ENCODE measurements at regions not wholly inside any gene's neighbourhood (a gene's known extent, or its start where the extent isn't known, plus 50 kb on each side); places are given as distances from the start of the nearest gene placed in this dataset.

GRCh38 chrX:13938829-13939530, 90.7 kb downstream of the GEMIN8 start:
- Histone ChIP-seq H3K9me2 (no peaks in the 10 kb centered on the region), H3K27me3 (ENCODE audit: insufficient read depth) (peaks cover 37% of the 10 kb centered on the region), H2AFZ (ENCODE audit: low read depth) (no peak overlapping the region), H4K20me1 (ENCODE audit: insufficient read depth) (no peaks in the 10 kb centered on the region), H3K4me2 (peak overlapping the region; percentile 78; the same call in 1 of the 2 replicates), H3K4me1 (ENCODE audit: control insufficient read depth in 1 of 2, insufficient read depth in 2 of 2, low read depth in 1 of 2, low read length in 1 of 2) (peaks cover 0 to 5% of the 10 kb centered on the region in 2 experiments; a peak in 1 of 4 replicates), H3K79me2 (ENCODE audit: insufficient read depth) (no peaks in the 10 kb centered on the region), H3K9me3 (no peaks in the 10 kb centered on the region), H3K27ac (ENCODE audit: low read depth in 2 of 2, low read length in 1 of 2) (no peak overlapping the region), H3K9ac (no peak overlapping the region), H3K4me3 (ENCODE audit: low read depth in 2 of 2, low read length in 1 of 2) (peak overlapping the region; percentile 35 to 46), H3F3A (replicated peaks; ENCODE audit: insufficient read depth) (no peaks in the 10 kb centered on the region), H3K36me3 (replicated peaks in 1 of 2; ENCODE audit: control insufficient read depth in 1 of 2, insufficient read depth in 2 of 2, low read length in 1 of 2) (no peaks in the 10 kb centered on the region)
- TF ChIP-seq ELF1 (IDR thresholded peaks at IDR 0.05) = no peak
- TF ChIP-seq GABPA (IDR thresholded peaks at IDR 0.05; ENCODE audit: low read depth) = no peak
- TF ChIP-seq FOSL2 (IDR thresholded peaks at IDR 0.05; ENCODE audit: borderline replicate concordance, low read depth) = no peak
- no peak for TF ChIP-seq IRF3 (IDR thresholded peaks at IDR 0.05; ENCODE audit: low read depth, low read length)
- TF ChIP-seq REST (IDR thresholded peaks at IDR 0.05; ENCODE audit: low read depth, low read length) = no peak
- TF ChIP-seq CHD2 (IDR thresholded peaks at IDR 0.05; ENCODE audit: low read length, partially characterized antibody) = no peak
- TF ChIP-seq NRF1 (IDR thresholded peaks at IDR 0.05; ENCODE audit: low read depth, low read length) = no peak
- no peak for TF ChIP-seq MAX (IDR thresholded peaks at IDR 0.05; ENCODE audit: low read depth)
- no peak for TF ChIP-seq SMC3 (IDR thresholded peaks at IDR 0.05; ENCODE audit: low read depth, low read length)
- no peak for TF ChIP-seq SIN3A (IDR thresholded peaks at IDR 0.05; ENCODE audit: borderline replicate concordance, low read depth, low read length)
- no peak for TF ChIP-seq TAF1 (IDR thresholded peaks at IDR 0.05; ENCODE audit: borderline replicate concordance, low read depth, low read length)
- DNase-seq = no peak
- WGBS (ENCODE audit: low lambda C conversion rate) = 25% methylated on average over 27 of the region's 29 CpGs
- CTCF ChIA-PET = interaction anchor here (0.9 kb wide), 1 partner anchor 21 kb away, joined by 3 read pairs; no protein-coding TSS in a partner anchor
- POLR2A ChIA-PET = interaction anchor here (0.6 to 2.6 kb wide), 2 partner anchors 28 to 90 kb away, joined by 4 to 12 read pairs; partner anchors contain the start of gene GEMIN8

Measured in SK-N-SH (cell line).